Suprapubic skin (tissue), 4 donors: ENCODE measurements at regions not wholly inside any gene's neighbourhood (a gene's known extent, or its start where the extent isn't known, plus 50 kb on each side); places are given as distances from the start of the nearest gene placed in this dataset.

Experiments used
- DNase-seq, 2 donors: peaks; one replicate each; pipeline ENCODE4 v3.0.0-alpha.2; 2019; ENCODE audit warnings: low spot score in 2 of 2
- H3K27ac ChIP-seq: fragments of 200-600 bp; sonication (generic); one replicate; pipeline ENCODE4 v1.5.1; 2019
- H3K27me3 ChIP-seq: fragments of 200-600 bp; sonication (generic); one replicate; pipeline ENCODE4 v1.5.1; 2019
- H3K36me3 ChIP-seq: fragments of 200-600 bp; sonication (generic); one replicate; pipeline ENCODE4 v1.5.1; 2019
- H3K4me1 ChIP-seq: fragments of 200-600 bp; sonication (generic); one replicate; pipeline ENCODE4 v1.5.1; 2019
- H3K4me3 ChIP-seq: fragments of 200-600 bp; sonication (generic); one replicate; pipeline ENCODE4 v1.5.1; 2019; ENCODE audit warnings: mild to moderate bottlenecking
- H3K9me3 ChIP-seq: fragments of 200-600 bp; sonication (generic); one replicate; pipeline ENCODE4 v1.5.1; 2019
- CTCF ChIP-seq, 2 donors: fragments of 200-600 bp in 1 of 2; fragments of 450-650 bp in 1 of 2; sonication (generic) in 1 of 2; IDR thresholded peaks; one replicate each; pipeline ENCODE4 v1.5.1; 2016 to 2019; ENCODE audit warnings: antibody characterized with exemption in 2 of 2, mild to moderate bottlenecking in 1 of 2, moderate library complexity in 1 of 2
- EP300 ChIP-seq: sonication (generic); formaldehyde crosslinking; IDR thresholded peaks from one replicate; pipeline ENCODE4 v1.6.1; 2017; ENCODE audit warnings: antibody characterized with exemption
- POLR2A ChIP-seq, 2 donors: fragments of 450-650 bp; IDR thresholded peaks; one replicate each; pipeline ENCODE4 v1.6.1; 2017; ENCODE audit warnings: antibody characterized with exemption in 2 of 2, mild to moderate bottlenecking in 2 of 2, moderate library complexity in 2 of 2
- POLR2AphosphoS5 ChIP-seq, 3 donors: sonication (generic); formaldehyde crosslinking; IDR thresholded peaks; one replicate each; pipeline ENCODE4 v1.6.1; 2017; ENCODE audit warnings: antibody characterized with exemption in 3 of 3
- WGBS: methylation state at CpG from one replicate; pipeline ENCODE4 v1.1.5; 2018; 5-methylcytosine and 5-hydroxymethylcytosine counted together

DNA sequence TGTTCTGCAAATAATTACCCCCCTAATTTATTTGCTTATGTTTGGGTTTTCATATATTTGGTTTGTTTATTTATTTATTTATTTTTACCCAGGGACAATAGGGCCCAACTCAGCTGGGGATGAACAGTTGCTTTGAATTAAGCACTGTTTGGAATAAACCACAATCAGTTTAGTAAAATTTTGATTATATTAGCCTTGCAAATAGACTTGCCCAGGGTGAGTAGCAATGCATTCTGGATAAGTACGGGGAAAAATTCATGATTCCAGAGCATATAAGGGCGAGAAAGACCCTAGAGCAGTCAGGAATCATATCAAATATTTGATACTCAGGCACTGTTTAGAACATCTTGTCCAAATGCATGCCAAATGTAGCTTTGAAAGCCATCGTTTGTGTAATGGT lies 242.7 kb downstream of the OMA1 start:
- no peaks in the 10 kb centered on the region for H3K27me3 ChIP-seq

GRCh38 chr1:58293388-58293787 lies 253.1 kb downstream of the OMA1 start:
- no peaks in the 10 kb centered on the region for H3K27me3 ChIP-seq
- no peaks in the 10 kb centered on the region for H3K4me1 ChIP-seq
- no peak for TF ChIP-seq CTCF (IDR thresholded peaks at IDR 0.05)
- no peak for TF ChIP-seq EP300
- TF ChIP-seq POLR2AphosphoS5 (IDR thresholded peaks at IDR 0.05): no peak
- no peak for TF ChIP-seq POLR2A (IDR thresholded peaks at IDR 0.05)
- H3K9me3 ChIP-seq: no peaks in the 10 kb centered on the region
- H3K27ac ChIP-seq: no peak overlapping the region
- no peak for DNase-seq
- 88% methylated on average over 1 of the region's 1 CpG for WGBS
- H3K36me3 ChIP-seq: no peaks in the 10 kb centered on the region
- H3K4me3 ChIP-seq: no peak overlapping the region

More for the DNA sequence above, 242.7 kb downstream of the OMA1 start:
- DNase-seq: no peak
- no peak overlapping the region for H3K27ac ChIP-seq
- H3K9me3 ChIP-seq: no peaks in the 10 kb centered on the region
- no peaks in the 10 kb centered on the region for H3K4me1 ChIP-seq
- no peaks in the 10 kb centered on the region for H3K36me3 ChIP-seq
- TF ChIP-seq EP300 (no peak), CTCF (IDR thresholded peaks at IDR 0.05) (no peak), POLR2A (IDR thresholded peaks at IDR 0.05) (no peak), POLR2AphosphoS5 (IDR thresholded peaks at IDR 0.05) (no peak)
- H3K4me3 ChIP-seq: no peak overlapping the region
- WGBS: 53% methylated on average over 3 of the region's 3 CpGs

- no peaks in the 10 kb centered on the region for H3K27me3 ChIP-seq
- 55% methylated on average over 6 of the region's 6 CpGs for WGBS
- TF ChIP-seq POLR2A (IDR thresholded peaks at IDR 0.05) (no peak), POLR2AphosphoS5 (IDR thresholded peaks at IDR 0.05) (no peak), CTCF (IDR thresholded peaks at IDR 0.05) (no peak), EP300 (no peak)
- no peaks in the 10 kb centered on the region for H3K9me3 ChIP-seq
- H3K4me3 ChIP-seq: no peak overlapping the region
- no peaks in the 10 kb centered on the region for H3K4me1 ChIP-seq
- H3K36me3 ChIP-seq: no peaks in the 10 kb centered on the region
- H3K27ac ChIP-seq: no peak overlapping the region
- no peak for DNase-seq
These were observed 255.7 kb downstream of the OMA1 start for GRCh38 chr1:58290685-58291372.

- TF ChIP-seq POLR2AphosphoS5 (IDR thresholded peaks at IDR 0.05) (no peak), EP300 (no peak), POLR2A (IDR thresholded peaks at IDR 0.05) (no peak), CTCF (IDR thresholded peaks at IDR 0.05) (no peak)
- no peaks in the 10 kb centered on the region for H3K4me1 ChIP-seq
- H3K36me3 ChIP-seq: no peaks in the 10 kb centered on the region
- no peak overlapping the region for H3K27ac ChIP-seq
- DNase-seq: no peak
- 87% methylated on average over 2 of the region's 2 CpGs for WGBS
- H3K4me3 ChIP-seq: no peak overlapping the region
- no peaks in the 10 kb centered on the region for H3K27me3 ChIP-seq
- H3K9me3 ChIP-seq: no peaks in the 10 kb centered on the region
These were observed 257.8 kb downstream of the OMA1 start for GRCh38 chr1:58288624-58289142.

- Histone ChIP-seq H3K36me3 (no peaks in the 10 kb centered on the region), H3K27ac (no peak overlapping the region), H3K9me3 (no peaks in the 10 kb centered on the region), H3K27me3 (no peaks in the 10 kb centered on the region), H3K4me3 (no peak overlapping the region), H3K4me1 (no peaks in the 10 kb centered on the region)
- TF ChIP-seq POLR2A (IDR thresholded peaks at IDR 0.05): no peak
- TF ChIP-seq EP300: no peak
- no peak for TF ChIP-seq POLR2AphosphoS5 (IDR thresholded peaks at IDR 0.05)
- no peak for TF ChIP-seq CTCF (IDR thresholded peaks at IDR 0.05)
- no peak for DNase-seq
- WGBS: 93% methylated on average over 2 of the region's 2 CpGs
These were observed 258.5 kb downstream of the OMA1 start for GRCh38 chr1:58287894-58288623.
